SK-N-MC (cell line): ENCODE measurements at regions not wholly inside any gene's neighbourhood (a gene's known extent, or its start where the extent isn't known, plus 50 kb on each side); places are given as distances from the start of the nearest gene placed in this dataset.

Experiments used
- DNase-seq: peaks from one replicate; pipeline ENCODE4 v3.0.0-alpha.2; 2011; ENCODE audit warnings: low read depth, low spot score
- H3K27ac ChIP-seq: fragments of 200-600 bp; sonication (generic); 2 replicates; pipeline ENCODE4 v1.5.1; 2016; ENCODE audit warnings: mixed run types
- H3K36me3 ChIP-seq: fragments of 200-600 bp; sonication (generic); 2 replicates; pipeline ENCODE4 v1.6.1; 2017; ENCODE audit warnings: antibody characterized with exemption, low read length, mixed read lengths; ENCODE audit not compliant: insufficient read depth
- H3K4me3 ChIP-seq: fragments of 200-600 bp; sonication (generic); 2 replicates; pipeline ENCODE4 v1.5.1; 2016
- H3K9ac ChIP-seq: fragments of 200-600 bp; sonication (generic); 2 replicates; pipeline ENCODE4 v1.8.0; 2017; ENCODE audit warnings: mixed run types, mixed read lengths; ENCODE audit not compliant: insufficient read length
- H3K9me3 ChIP-seq: fragments of 200-600 bp; sonication (generic); 2 replicates; pipeline ENCODE4 v1.6.1; 2017; ENCODE audit warnings: low read depth, mild to moderate bottlenecking, antibody characterized with exemption, low read length, moderate library complexity, mixed read lengths
- EZH2 ChIP-seq: fragments of 200-600 bp; sonication (generic); IDR thresholded peaks from one replicate; pipeline ENCODE4 v1.6.1; 2017; ENCODE audit warnings: antibody characterized with exemption
- FOXP2 ChIP-seq: optimal IDR thresholded peaks from 2 replicates; pipeline ENCODE3; 2011; ENCODE audit warnings: mild to moderate bottlenecking, moderate library complexity; ENCODE audit not compliant: insufficient read depth; ENCODE audit errors: extremely low read length, control extremely low read depth
- POLR2AphosphoS5 ChIP-seq: IDR thresholded peaks from 2 replicates; pipeline ENCODE4 v1.6.1; 2012; ENCODE audit warnings: mild to moderate bottlenecking, low read depth, low read length, borderline replicate concordance

DNA sequence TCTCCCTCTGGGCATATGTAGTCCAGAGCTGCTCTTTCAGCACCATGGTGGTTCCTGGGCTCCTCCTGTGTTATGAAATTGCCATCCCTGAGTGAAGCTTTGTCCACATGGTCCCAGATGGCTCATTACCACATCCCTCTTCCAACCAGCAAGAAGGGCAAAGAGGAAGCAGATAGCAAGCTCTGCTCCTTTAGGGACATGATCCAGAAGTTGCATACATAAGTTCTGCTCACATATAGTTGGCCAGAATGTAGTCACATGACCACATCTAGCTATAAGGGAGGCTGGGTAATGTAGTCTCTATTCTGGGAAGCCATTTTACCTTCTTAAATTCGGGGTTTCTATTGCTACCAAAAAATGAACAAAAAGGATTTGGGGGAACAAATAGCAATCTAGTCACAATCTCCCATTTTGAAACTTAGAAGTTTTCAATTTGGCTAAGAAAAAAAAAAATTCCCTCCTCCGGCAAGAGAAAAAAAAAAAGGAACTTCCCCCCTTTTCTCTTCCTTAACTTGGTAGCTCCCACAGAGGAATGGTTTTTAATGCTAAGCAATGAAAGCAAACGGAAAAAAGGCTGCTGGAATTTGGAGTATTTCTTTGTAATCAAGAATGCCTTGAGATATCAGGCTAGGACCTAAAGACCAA is 88.2 kb upstream of the USP9X start:
- H3K4me3 ChIP-seq, result peak overlapping the region; percentile 42
- H3K36me3 ChIP-seq, result no peaks in the 10 kb centered on the region
- H3K27ac ChIP-seq, result peak overlapping the region; percentile 79
- DNase-seq, result peak; percentile 59
- H3K9ac ChIP-seq, result peak overlapping the region; percentile 58
- TF ChIP-seq EZH2 (no peak), FOXP2 (no peak), POLR2AphosphoS5 (no peak)
- no peaks in the 10 kb centered on the region for H3K9me3 ChIP-seq

DNA sequence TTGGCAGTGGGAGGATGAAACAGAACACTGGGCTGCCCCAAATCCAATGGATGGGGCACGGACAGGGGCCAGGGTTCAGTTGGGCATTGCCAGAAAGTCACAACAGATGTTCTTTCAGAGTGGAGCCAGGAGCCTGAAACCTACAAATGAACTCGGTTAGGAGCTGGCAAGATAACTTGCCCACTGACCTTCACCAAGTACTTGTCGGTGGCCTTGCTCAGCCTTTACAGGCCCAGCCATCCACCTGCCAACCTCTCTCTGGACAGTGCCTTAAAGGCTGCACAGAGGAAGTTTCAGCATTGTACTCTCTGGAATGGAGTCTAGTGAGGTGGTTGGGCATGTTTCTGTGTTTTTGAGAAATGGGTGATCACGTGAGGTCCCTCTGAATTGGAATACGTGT is 87.1 kb upstream of the USP9X start:
- no peak overlapping the region for H3K27ac ChIP-seq
- H3K36me3 ChIP-seq, result no peaks in the 10 kb centered on the region
- no peak for DNase-seq
- H3K4me3 ChIP-seq, result no peak overlapping the region
- no peak for TF ChIP-seq POLR2AphosphoS5
- no peak for TF ChIP-seq EZH2
- no peak for TF ChIP-seq FOXP2
- no peaks in the 10 kb centered on the region for H3K9me3 ChIP-seq
- H3K9ac ChIP-seq, result no peak overlapping the region

DNA sequence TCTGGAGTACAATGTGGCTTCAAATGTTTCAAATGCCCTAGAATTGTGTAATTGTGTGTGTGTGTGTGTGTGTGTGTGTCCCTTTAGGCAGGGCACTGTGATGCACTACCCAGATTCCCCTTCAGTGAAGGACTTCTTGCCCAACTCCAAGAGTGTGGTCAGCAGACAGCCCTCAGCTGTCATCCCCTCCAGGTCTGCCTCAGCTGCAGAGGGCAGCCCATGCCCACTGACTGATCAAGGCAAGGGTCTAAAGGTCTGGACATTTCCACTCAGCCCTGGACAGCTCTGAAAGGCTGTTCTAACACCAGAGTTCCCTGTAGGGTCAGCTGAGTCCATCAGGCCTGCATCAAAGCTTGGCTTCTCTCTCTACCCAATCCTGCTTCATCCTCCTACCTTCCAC is 83.9 kb upstream of the USP9X start:
- no peak overlapping the region for H3K9ac ChIP-seq
- no peaks in the 10 kb centered on the region for H3K36me3 ChIP-seq
- no peak overlapping the region for H3K4me3 ChIP-seq
- DNase-seq, result no peak
- no peak overlapping the region for H3K27ac ChIP-seq
- no peaks in the 10 kb centered on the region for H3K9me3 ChIP-seq
- no peak for TF ChIP-seq EZH2
- no peak for TF ChIP-seq POLR2AphosphoS5
- TF ChIP-seq FOXP2, result no peak

DNA sequence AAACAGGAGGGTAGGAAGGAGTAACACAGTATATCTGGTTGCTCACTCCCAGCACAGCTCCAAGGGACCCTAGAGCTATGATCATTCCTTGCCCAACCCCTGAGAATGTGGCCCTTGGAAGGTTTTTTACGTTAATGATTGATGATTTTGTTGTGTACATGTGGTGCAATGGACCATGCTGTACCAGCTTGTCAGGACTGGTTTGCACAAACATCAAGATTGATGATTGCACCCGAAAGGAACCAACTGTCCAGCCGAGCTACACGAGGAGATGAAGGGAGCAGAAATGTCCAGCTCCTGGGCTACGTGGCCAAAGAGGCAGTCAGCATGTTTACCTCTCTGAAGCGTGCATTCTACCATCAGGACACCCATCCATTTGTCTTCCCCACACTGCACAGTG is 83.2 kb upstream of the USP9X start:
- Histone ChIP-seq H3K4me3 (no peak overlapping the region), H3K27ac (no peak overlapping the region), H3K9me3 (no peaks in the 10 kb centered on the region), H3K36me3 (no peaks in the 10 kb centered on the region), H3K9ac (no peak overlapping the region)
- TF ChIP-seq FOXP2, result no peak
- no peak for TF ChIP-seq EZH2
- TF ChIP-seq POLR2AphosphoS5, result no peak
- DNase-seq, result no peak

DNA sequence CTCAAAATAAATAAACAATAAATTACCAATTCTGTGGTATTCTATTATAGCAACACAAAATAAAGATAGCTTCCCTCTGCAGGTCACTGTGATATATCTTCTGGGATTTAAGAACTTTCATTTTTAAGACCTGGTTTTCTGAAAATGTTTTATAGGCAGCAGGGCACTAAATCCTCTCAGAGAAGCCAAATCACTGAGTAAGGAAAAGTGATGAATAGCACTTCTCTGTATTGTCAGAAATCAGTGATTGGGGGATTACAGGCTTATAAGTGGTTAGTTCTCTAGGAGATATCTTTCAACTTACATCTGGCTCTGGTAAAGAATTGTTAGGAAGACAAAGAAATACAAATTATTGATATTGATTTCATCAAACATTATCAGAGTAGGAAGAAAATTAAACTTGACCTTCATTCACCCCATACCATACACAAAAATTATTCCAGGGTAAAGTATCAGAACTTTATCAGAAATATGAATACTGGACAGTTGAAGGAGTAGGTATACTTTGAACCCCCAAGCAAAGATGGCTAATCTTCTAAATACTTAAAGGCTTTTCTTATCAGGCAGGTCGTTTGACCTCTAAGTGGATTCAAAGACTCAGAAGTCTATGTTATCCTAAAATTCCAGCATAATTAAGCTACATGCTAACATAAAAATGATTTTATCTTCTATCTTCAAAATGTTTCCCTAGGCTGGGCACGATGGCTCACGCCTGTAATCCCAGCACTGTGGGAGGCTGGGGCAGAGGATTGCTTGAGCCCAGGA is 81.6 kb upstream of the USP9X start:
- H3K9ac ChIP-seq, result no peak overlapping the region
- no peaks in the 10 kb centered on the region for H3K36me3 ChIP-seq
- no peak for TF ChIP-seq POLR2AphosphoS5
- no peak for TF ChIP-seq EZH2
- no peak for TF ChIP-seq FOXP2
- no peaks in the 10 kb centered on the region for H3K9me3 ChIP-seq
- H3K27ac ChIP-seq, result no peak overlapping the region
- no peak for DNase-seq
- H3K4me3 ChIP-seq, result no peak overlapping the region

DNA sequence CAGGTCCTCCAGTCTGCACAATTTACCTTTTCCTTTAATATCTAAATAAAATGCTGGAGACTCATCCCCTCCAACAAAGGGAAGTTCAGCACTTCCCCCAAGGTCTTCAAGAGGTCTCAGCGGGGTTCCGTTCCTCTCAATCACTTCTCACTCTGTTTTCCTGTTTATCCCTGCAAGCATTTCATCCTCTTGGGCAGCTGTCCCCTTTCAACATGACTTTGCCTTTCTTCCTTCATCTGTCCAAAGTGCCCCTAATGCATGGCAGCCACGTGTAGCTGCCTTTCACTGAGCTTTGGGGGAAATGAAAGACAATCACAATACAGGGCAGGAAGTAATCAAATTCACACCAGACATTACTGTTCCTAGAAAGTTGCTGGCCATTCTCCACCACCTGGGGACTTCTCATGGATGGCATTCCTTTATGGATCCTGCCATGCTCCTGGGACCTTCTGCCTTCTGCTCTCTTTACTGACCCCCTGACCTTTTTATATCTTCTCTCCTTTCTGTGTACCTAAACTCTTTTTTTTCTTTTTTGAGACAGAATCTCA is 79.7 kb upstream of the USP9X start:
- H3K4me3 ChIP-seq, result no peak overlapping the region
- no peak overlapping the region for H3K9ac ChIP-seq
- no peaks in the 10 kb centered on the region for H3K9me3 ChIP-seq
- no peak for DNase-seq
- H3K36me3 ChIP-seq, result no peaks in the 10 kb centered on the region
- no peak for TF ChIP-seq FOXP2
- H3K27ac ChIP-seq, result no peak overlapping the region

DNA sequence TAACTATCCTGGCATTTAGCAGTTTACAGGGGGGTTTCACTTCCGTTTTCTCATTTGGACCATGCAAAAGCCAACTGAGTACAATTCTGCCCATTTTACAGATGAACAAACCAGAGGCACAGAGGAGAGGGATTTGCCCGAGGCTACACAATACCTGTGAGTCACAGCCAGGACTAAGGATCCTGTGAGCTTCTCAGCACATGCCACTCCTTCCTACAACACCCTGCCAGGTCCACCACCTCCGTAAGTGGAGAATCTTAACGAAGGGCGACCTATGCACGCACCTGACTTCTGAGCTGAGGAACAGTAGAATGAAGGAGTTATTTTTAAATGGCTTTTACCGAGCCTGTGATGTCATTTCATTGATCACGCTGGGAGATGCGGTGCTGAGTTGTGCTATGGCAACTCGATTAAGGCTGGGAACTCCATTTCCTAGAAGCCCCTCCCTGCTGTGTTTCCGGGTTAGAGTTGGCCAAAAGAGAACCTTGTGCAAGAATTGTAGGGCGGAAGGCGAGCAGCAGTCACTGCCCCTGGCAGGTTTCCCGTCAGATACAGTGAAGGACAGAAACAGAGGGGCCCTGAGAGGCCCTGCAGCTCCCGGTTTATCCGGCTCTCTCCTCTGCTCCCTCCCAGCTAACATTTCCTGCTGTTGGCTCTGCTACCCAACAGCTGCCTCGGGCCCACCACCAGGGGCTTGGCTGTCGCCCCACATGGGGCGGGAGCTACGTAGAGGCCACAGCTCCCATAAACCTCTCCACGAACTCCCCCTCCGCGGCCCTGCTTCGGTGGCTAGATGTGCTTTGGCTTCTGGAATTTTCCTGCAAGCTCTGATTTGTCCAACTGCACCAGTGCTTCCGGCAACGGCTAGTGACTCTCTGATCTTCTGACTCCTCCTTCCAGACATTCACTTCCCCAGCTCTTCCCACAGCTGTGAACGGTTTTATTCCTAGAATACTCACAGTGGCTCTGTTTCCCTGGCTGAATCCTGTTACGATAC is 75.1 kb upstream of the USP9X start:
- TF ChIP-seq FOXP2 (no peak), EZH2 (no peak), POLR2AphosphoS5 (no peak)
- Histone ChIP-seq H3K27ac (no peak overlapping the region), H3K4me3 (peak overlapping the region; percentile 55), H3K36me3 (no peaks in the 10 kb centered on the region), H3K9me3 (no peaks in the 10 kb centered on the region), H3K9ac (peak overlapping the region; percentile 37)
- DNase-seq, result no peak
